ENCODE measurements at regions not wholly inside any gene's neighbourhood (a gene's known extent, or its start where the extent isn't known, plus 50 kb on each side); places are given as distances from the start of the nearest gene placed in this dataset.
A peak's percentile ranks its signal among the peaks of the same experiment; 100 is the strongest.

DNA sequence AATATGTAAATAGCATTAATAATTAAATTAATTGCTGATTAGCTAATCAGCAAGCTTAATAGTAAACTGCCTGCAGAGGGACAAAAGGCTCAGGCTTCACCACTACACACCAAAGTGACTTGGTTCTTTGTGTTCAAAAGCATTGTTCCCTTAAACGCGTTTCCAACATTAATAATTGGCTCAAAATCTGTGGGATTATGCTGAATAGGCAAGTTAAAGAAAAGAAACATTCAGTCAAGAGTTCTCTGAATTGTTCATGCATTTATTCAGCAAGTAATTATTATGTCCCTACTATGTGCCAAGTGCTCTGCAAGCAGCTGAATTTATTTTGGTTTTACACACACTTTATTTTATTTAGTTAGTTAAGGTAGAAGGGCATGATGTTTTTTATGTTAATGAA, 558.5 kb upstream of the ARRDC4 start:
- FAIRE-seq (no peak), DNase-seq (ENCODE audit: low spot score) (no peak), ATAC-seq (no peak)
- 0% methylated on average over 2 of the region's 2 CpGs for WGBS (ENCODE audit: low lambda C conversion rate)
- H3K27me3 ChIP-seq (ENCODE audit: control insufficient read depth in 1 of 2, insufficient read depth in 2 of 2, low read length in 2 of 2): no peaks in the 10 kb centered on the region
- no peak overlapping the region for H3K27ac ChIP-seq (ENCODE audit: extremely low read length, insufficient read depth, low read length)
- intact Hi-C loops (cut with micrococcal nuclease; ENCODE audit: unreplicated experiment): no loop called here
- H2AFZ ChIP-seq (ENCODE audit: low read length): no peak overlapping the region
- no peak overlapping the region for H3K4me3 ChIP-seq (replicated peaks in 1 of 3; ENCODE audit: insufficient read depth in 1 of 3, low read depth in 2 of 3, low read length in 3 of 3)
- peaks cover 91% of the 10 kb centered on the region for H3K9me3 ChIP-seq (ENCODE audit: low read length)
- H3K4me1 ChIP-seq (ENCODE audit: insufficient read depth, low read length): no peaks in the 10 kb centered on the region
- TF ChIP-seq MAFG (CRISPR knock-in tag; IDR thresholded peaks at IDR 0.05): no peak
- peak; percentile 1 to 65; a peak in 2 of 4 replicates for TF ChIP-seq MAFK (conservative IDR thresholded peaks at IDR 0.05 in 1 of 2, IDR thresholded peaks at IDR 0.05 in 1 of 2; ENCODE audit: low read length in 2 of 2)
- POLR2A ChIA-PET: no interaction called here
- H3K4me2 ChIP-seq (ENCODE audit: low read depth, low read length): no peak overlapping the region
- in situ Hi-C loops (cut with HindIII; ENCODE audit: extremely low pct_ligation_motif_present, low pct_unique_long_range_greater_than_20kb): no loop called here
- BruUV-seq (replicated peaks): no TSS peak
- no peaks in the 10 kb centered on the region for H3K79me2 ChIP-seq (ENCODE audit: insufficient read depth, low read length)
- H4K20me1 ChIP-seq (ENCODE audit: insufficient read depth, low read length): no peaks in the 10 kb centered on the region
- H3K36me3 ChIP-seq (replicated peaks in 1 of 2; ENCODE audit: control insufficient read depth in 1 of 2, insufficient read depth in 2 of 2, low read length in 2 of 2): no peaks in the 10 kb centered on the region
- CTCF ChIA-PET (ENCODE audit: low intra/inter-chr PET ratio, low total read pairs): no interaction called here
- H3K9ac ChIP-seq (ENCODE audit: insufficient read depth, low read depth, low read length): no peak overlapping the region

GRCh38 chr15:97406841-97407240, 553.7 kb upstream of the ARRDC4 start:
- Histone ChIP-seq H3K36me3 (replicated peaks in 1 of 2; ENCODE audit: control insufficient read depth in 1 of 2, insufficient read depth in 2 of 2, low read length in 2 of 2) (no peaks in the 10 kb centered on the region), H2AFZ (ENCODE audit: low read length) (no peak overlapping the region), H3K9ac (ENCODE audit: insufficient read depth, low read depth, low read length) (no peak overlapping the region), H3K4me3 (replicated peaks in 1 of 3; ENCODE audit: insufficient read depth in 1 of 3, low read depth in 2 of 3, low read length in 3 of 3) (no peak overlapping the region), H3K9me3 (ENCODE audit: low read length) (peaks cover 87% of the 10 kb centered on the region), H3K4me1 (ENCODE audit: insufficient read depth, low read length) (no peaks in the 10 kb centered on the region), H3K27ac (ENCODE audit: extremely low read length, insufficient read depth, low read length) (no peak overlapping the region), H3K4me2 (ENCODE audit: low read depth, low read length) (no peak overlapping the region), H3K27me3 (ENCODE audit: control insufficient read depth in 1 of 2, insufficient read depth in 2 of 2, low read length in 2 of 2) (no peaks in the 10 kb centered on the region), H4K20me1 (ENCODE audit: insufficient read depth, low read length) (no peaks in the 10 kb centered on the region), H3K79me2 (ENCODE audit: insufficient read depth, low read length) (no peaks in the 10 kb centered on the region)
- POLR2A ChIA-PET: no interaction called here
- BruUV-seq (replicated peaks): no TSS peak
- ATAC-seq: no peak
- TF ChIP-seq, protein P1, sequence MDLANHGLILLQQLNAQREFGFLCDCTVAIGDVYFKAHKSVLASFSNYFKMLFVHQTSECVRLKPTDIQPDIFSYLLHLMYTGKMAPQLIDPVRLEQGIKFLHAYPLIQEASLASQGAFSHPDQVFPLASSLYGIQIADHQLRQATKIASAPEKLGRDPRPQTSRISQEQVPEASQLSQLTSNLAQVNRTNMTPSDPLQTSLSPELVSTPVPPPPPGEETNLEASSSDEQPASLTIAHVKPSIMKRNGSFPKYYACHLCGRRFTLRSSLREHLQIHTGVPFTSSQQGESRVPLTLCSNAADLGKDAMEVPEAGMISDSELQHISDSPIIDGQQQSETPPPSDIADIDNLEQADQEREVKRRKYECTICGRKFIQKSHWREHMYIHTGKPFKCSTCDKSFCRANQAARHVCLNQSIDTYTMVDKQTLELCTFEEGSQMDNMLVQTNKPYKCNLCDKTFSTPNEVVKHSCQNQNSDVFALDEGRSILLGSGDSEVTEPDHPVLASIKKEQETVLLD (CRISPR knock-in tag; IDR thresholded peaks at IDR 0.05; ENCODE audit: low read depth): no peak
- no peak for TF ChIP-seq CREB1 (IDR thresholded peaks at IDR 0.05)
- no peak for TF ChIP-seq CREB1 (CRISPR knock-in tag; IDR thresholded peaks at IDR 0.05)
- no peak for TF ChIP-seq RNF2 (conservative IDR thresholded peaks at IDR 0.05; ENCODE audit: low read depth)
- no peak for TF ChIP-seq SAP130 (CRISPR knock-in tag; IDR thresholded peaks at IDR 0.05; ENCODE audit: low read depth)
- no peak for TF ChIP-seq FOXJ3 (CRISPR knock-in tag; IDR thresholded peaks at IDR 0.05; ENCODE audit: borderline replicate concordance)
- TF ChIP-seq STAT5B (CRISPR knock-in tag; IDR thresholded peaks at IDR 0.05): no peak
- TF ChIP-seq CSRNP2 (CRISPR knock-in tag; conservative IDR thresholded peaks at IDR 0.05; ENCODE audit: low read depth): no peak
- TF ChIP-seq ZNF691 (CRISPR knock-in tag; IDR thresholded peaks at IDR 0.05; ENCODE audit: borderline replicate concordance, low read depth): no peak
- no peak for TF ChIP-seq HOXA7 (CRISPR knock-in tag; IDR thresholded peaks at IDR 0.05)
- TF ChIP-seq SNAPC5 (CRISPR knock-in tag; IDR thresholded peaks at IDR 0.05; ENCODE audit: borderline replicate concordance): no peak
- no peak for TF ChIP-seq ZC3H13 (CRISPR knock-in tag; IDR thresholded peaks at IDR 0.05)
- TF ChIP-seq ZNF235 (CRISPR knock-in tag; IDR thresholded peaks at IDR 0.05; ENCODE audit: borderline replicate concordance): no peak
- TF ChIP-seq PPARG (CRISPR knock-in tag; conservative IDR thresholded peaks at IDR 0.05): no peak
- no peak for FAIRE-seq
- DNase-seq (ENCODE audit: low spot score): no peak
- WGBS (ENCODE audit: low lambda C conversion rate): 11% methylated on average over 1 of the region's 2 CpGs
- intact Hi-C loops (cut with micrococcal nuclease; ENCODE audit: unreplicated experiment): no loop called here
- in situ Hi-C loops (cut with HindIII; ENCODE audit: extremely low pct_ligation_motif_present, low pct_unique_long_range_greater_than_20kb): no loop called here
- CTCF ChIA-PET (ENCODE audit: low intra/inter-chr PET ratio, low total read pairs): no interaction called here

Data from HepG2 (cell line).